ENCODE measurements at regions not wholly inside any gene's neighbourhood (a gene's known extent, or its start where the extent isn't known, plus 50 kb on each side); places are given as distances from the start of the nearest gene placed in this dataset.

- Mint-ChIP-seq H3K27ac (no peak overlapping the region), H3K4me1 (ENCODE audit: low read depth) (no peaks in the 10 kb centered on the region)
- no peak for TF ChIP-seq CTCF (IDR thresholded peaks at IDR 0.05)
Observed at GRCh38 chr15:36106640-36107335, 472.6 kb upstream of the CDIN1 start.

GRCh38 chr15:36108541-36108940 is 470.9 kb upstream of the CDIN1 start:
- no peaks in the 10 kb centered on the region for H3K36me3 Mint-ChIP-seq (ENCODE audit: low read depth)
- ATAC-seq (no peak), DNase-seq (no peak)
- H3K27me3 Mint-ChIP-seq, result no peaks in the 10 kb centered on the region
- H3K9me3 Mint-ChIP-seq, result no peaks in the 10 kb centered on the region
- H3K4me3 Mint-ChIP-seq, result no peak overlapping the region
- intact Hi-C loops (cut with micrococcal nuclease), result no loop called here
- H3K27ac Mint-ChIP-seq, result no peak overlapping the region
- H3K4me1 Mint-ChIP-seq (ENCODE audit: low read depth), result no peaks in the 10 kb centered on the region
- POLR2A ChIA-PET, result no interaction called here
- no peak for TF ChIP-seq CTCF (IDR thresholded peaks at IDR 0.05)
- CTCF ChIA-PET, result no interaction called here

More at GRCh38 chr15:36106640-36107335, 472.6 kb upstream of the CDIN1 start:
- ATAC-seq (no peak), DNase-seq (no peak)
- no peaks in the 10 kb centered on the region for H3K27me3 Mint-ChIP-seq
- no peak overlapping the region for H3K4me3 Mint-ChIP-seq
- no peaks in the 10 kb centered on the region for H3K9me3 Mint-ChIP-seq
- POLR2A ChIA-PET, result no interaction called here
- no peaks in the 10 kb centered on the region for H3K36me3 Mint-ChIP-seq (ENCODE audit: low read depth)
- intact Hi-C loops (cut with micrococcal nuclease), result no loop called here
- CTCF ChIA-PET, result no interaction called here

GRCh38 chr15:36109943-36110658 is 469.3 kb upstream of the CDIN1 start:
- H3K36me3 Mint-ChIP-seq (ENCODE audit: low read depth), result no peaks in the 10 kb centered on the region
- H3K9me3 Mint-ChIP-seq, result no peaks in the 10 kb centered on the region
- no peak for ATAC-seq
- no peak for TF ChIP-seq CTCF (IDR thresholded peaks at IDR 0.05)
- H3K4me3 Mint-ChIP-seq, result no peak overlapping the region
- no peak overlapping the region for H3K27ac Mint-ChIP-seq
- CTCF ChIA-PET, result interaction anchor here (0.8 kb wide), 1 partner anchor 18 kb away, joined by 3 read pairs; no protein-coding TSS in a partner anchor
- POLR2A ChIA-PET, result no interaction called here
- intact Hi-C loops (cut with micrococcal nuclease), result no loop called here
- H3K4me1 Mint-ChIP-seq (ENCODE audit: low read depth), result no peaks in the 10 kb centered on the region
- DNase-seq, result no peak
- H3K27me3 Mint-ChIP-seq, result no peaks in the 10 kb centered on the region

- no peak for DNase-seq
- ChIA-PET POLR2A (no interaction called here), CTCF (no interaction called here)
- Mint-ChIP-seq H3K36me3 (ENCODE audit: low read depth) (no peaks in the 10 kb centered on the region), H3K27ac (no peak overlapping the region), H3K9me3 (no peaks in the 10 kb centered on the region), H3K4me1 (ENCODE audit: low read depth) (no peaks in the 10 kb centered on the region), H3K4me3 (no peak overlapping the region), H3K27me3 (no peaks in the 10 kb centered on the region)
- intact Hi-C loops (cut with micrococcal nuclease), result no loop called here
- ATAC-seq, result no peak
- TF ChIP-seq CTCF (IDR thresholded peaks at IDR 0.05), result no peak
Observed at GRCh38 chr15:36110659-36110993, 468.8 kb upstream of the CDIN1 start.

GRCh38 chr15:36117296-36117787 is 462.1 kb upstream of the CDIN1 start:
- DNase-seq (no peak), ATAC-seq (no peak)
- ChIA-PET POLR2A (no interaction called here), CTCF (no interaction called here)
- Mint-ChIP-seq H3K9me3 (peaks cover 3% of the 10 kb centered on the region), H3K4me3 (no peak overlapping the region), H3K36me3 (ENCODE audit: low read depth) (no peaks in the 10 kb centered on the region), H3K27ac (no peak overlapping the region), H3K4me1 (ENCODE audit: low read depth) (no peaks in the 10 kb centered on the region), H3K27me3 (no peaks in the 10 kb centered on the region)
- intact Hi-C loops (cut with micrococcal nuclease), result no loop called here
- TF ChIP-seq CTCF (IDR thresholded peaks at IDR 0.05), result no peak
